Activated CD4-positive, alpha-beta T cell treated with anti-CD3 and anti-CD28 coated beads, Interleukin-2, amount 10 ng/mL, durations not matched to agents 7 days and 5 days (primary cell): ENCODE measurements at regions not wholly inside any gene's neighbourhood (a gene's known extent, or its start where the extent isn't known, plus 50 kb on each side); places are given as distances from the start of the nearest gene placed in this dataset.

Experiments
- CTCF ChIA-PET: fragments of 350-600 bp; sonication (Branson Sonifier 250); formaldehyde crosslinking; loops from one replicate; lab custom pipeline; 2021; ENCODE audit warnings: antibody characterized with exemption; lab: Charles Lee
- POLR2A ChIA-PET: fragments of 350-600 bp; sonication (Branson Sonifier 250); formaldehyde crosslinking; loops from one replicate; lab custom pipeline; 2021; ENCODE audit warnings: antibody characterized with exemption; lab: Charles Lee
- DNase-seq: peaks from one replicate; pipeline ENCODE4 v3.0.0-alpha.2; 2020
- H3K27ac Mint-ChIP-seq: one replicate; pipeline ENCODE4 v1.8.0; 2021; ENCODE audit warnings: mild to moderate bottlenecking, moderate library complexity, mixed read lengths
- H3K27me3 Mint-ChIP-seq: one replicate; pipeline ENCODE4 v1.8.0; 2021; ENCODE audit warnings: mixed read lengths
- H3K36me3 Mint-ChIP-seq: one replicate; pipeline ENCODE4 v1.8.0; 2021; ENCODE audit warnings: low read depth, mixed read lengths
- H3K4me1 Mint-ChIP-seq: one replicate; pipeline ENCODE4 v1.8.0; 2021; ENCODE audit warnings: mixed read lengths
- H3K4me3 Mint-ChIP-seq: one replicate; pipeline ENCODE4 v1.8.0; 2021; ENCODE audit warnings: mild to moderate bottlenecking, moderate library complexity, mixed read lengths
- H3K9me3 Mint-ChIP-seq: one replicate; pipeline ENCODE4 v1.8.0; 2021; ENCODE audit warnings: mixed read lengths

DNA sequence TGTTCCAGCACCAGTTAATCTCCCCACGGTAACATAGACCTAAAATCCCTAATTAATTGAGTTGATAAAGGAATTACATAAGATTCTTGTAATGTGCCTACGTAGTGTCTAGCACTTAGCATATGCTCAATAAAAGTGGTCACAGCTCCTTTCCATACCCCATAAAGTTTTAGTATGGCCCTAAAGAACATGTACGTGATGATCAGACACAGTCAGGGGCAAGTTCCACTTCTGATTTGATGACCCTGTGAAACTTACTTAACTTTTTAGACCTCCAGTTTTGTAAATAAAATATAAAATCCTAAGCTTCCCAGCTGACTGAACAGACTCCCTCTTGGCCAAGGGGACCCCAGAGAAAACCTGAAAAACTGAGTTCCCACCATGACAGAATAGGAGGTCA is 391.3 kb upstream of the ERCC4 start:
- Mint-ChIP-seq H3K4me3 (no peak overlapping the region), H3K9me3 (peaks cover 8% of the 10 kb centered on the region), H3K4me1 (no peaks in the 10 kb centered on the region), H3K27me3 (no peaks in the 10 kb centered on the region), H3K27ac (no peak overlapping the region), H3K36me3 (no peaks in the 10 kb centered on the region)
- ChIA-PET CTCF (no interaction called here), POLR2A (no interaction called here)
- DNase-seq, result no peak

DNA sequence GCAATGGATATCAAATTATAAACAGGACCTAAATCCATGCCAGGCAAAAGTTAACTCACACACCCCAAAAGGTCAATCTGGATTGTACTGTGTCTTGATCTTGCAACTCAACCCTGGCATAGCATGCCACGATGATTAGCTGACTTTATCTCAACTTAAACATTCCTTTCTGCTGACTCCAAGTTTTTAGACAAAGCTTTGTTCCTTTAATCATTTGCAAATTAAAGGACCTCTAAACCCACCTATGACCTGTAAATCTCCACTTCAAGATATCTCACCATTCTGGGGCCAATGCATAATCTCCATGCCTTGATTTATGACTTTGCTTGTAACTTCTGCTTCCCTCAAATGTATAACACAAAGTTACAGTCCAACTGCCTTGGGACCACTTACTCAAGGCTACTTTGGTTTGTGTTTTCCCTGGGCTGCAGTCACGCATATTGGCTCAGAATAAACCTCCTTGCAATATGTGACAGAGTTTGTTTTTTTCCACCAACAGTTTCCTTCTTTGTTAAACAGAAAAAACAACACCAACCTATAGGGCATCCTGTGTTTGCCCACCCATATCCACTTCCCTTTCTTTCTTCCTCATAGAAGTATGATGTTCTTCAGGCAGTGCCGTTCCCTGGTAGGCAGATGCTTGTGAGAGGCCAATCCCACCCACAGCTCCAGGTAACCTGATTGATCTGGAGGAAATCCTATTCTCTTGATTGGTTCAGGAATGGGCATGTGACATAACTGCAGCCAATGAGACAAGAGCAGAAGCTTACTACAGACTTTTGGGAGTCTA is 390.6 kb upstream of the ERCC4 start:
- CTCF ChIA-PET, result no interaction called here
- no peaks in the 10 kb centered on the region for H3K36me3 Mint-ChIP-seq
- no peak for DNase-seq
- POLR2A ChIA-PET, result no interaction called here
- H3K9me3 Mint-ChIP-seq, result peaks cover 8% of the 10 kb centered on the region
- no peaks in the 10 kb centered on the region for H3K27me3 Mint-ChIP-seq
- no peaks in the 10 kb centered on the region for H3K4me1 Mint-ChIP-seq
- H3K27ac Mint-ChIP-seq, result no peak overlapping the region
- no peak overlapping the region for H3K4me3 Mint-ChIP-seq

DNA sequence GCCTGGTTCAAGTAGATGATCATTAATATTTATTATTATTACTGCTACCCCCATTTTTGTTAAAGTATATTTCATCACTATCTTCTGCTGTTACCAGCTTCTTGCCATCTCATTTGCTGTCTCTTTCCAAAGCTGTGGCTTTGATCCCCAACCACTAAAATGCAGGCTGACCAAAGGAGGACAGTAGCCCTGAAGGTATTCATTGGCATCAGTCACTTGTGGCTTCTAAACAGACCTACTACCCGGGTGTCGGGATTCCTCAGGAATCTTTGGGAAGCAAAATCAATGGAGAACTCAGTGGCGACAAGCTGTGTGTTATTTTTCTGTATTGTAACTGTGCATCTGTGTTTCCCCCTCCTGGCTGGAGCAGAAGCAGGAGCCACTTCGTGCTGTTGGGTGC is 379.2 kb upstream of the ERCC4 start:
- ChIA-PET CTCF (no interaction called here), POLR2A (no interaction called here)
- H3K4me3 Mint-ChIP-seq, result no peak overlapping the region
- no peaks in the 10 kb centered on the region for H3K9me3 Mint-ChIP-seq
- no peaks in the 10 kb centered on the region for H3K4me1 Mint-ChIP-seq
- no peaks in the 10 kb centered on the region for H3K27me3 Mint-ChIP-seq
- H3K36me3 Mint-ChIP-seq, result no peaks in the 10 kb centered on the region
- no peak overlapping the region for H3K27ac Mint-ChIP-seq
- no peak for DNase-seq

DNA sequence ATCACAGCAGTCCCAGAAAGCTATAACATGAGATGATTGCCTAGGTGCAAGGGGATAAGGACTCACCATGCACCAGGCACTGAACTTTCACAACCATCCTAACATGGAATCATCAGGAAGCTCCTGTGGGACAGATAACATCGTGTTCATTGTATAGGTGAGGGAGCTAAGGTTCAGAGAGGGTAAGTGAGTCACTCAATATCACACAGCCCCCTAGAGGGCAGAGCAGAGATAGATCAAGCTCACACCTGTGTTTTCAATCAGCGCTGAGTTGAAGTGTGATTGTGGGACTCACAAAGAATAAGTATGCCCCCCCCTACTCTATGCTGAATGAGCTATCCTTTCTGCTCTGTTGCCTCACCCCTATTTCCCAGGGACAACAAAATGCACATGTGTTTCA is 377.7 kb upstream of the ERCC4 start:
- Mint-ChIP-seq H3K4me3 (no peak overlapping the region), H3K27me3 (no peaks in the 10 kb centered on the region), H3K36me3 (no peaks in the 10 kb centered on the region), H3K4me1 (no peaks in the 10 kb centered on the region), H3K27ac (no peak overlapping the region), H3K9me3 (no peaks in the 10 kb centered on the region)
- CTCF ChIA-PET, result interaction anchor here (1.2 kb wide), 1 partner anchor 18 kb away, joined by 3 read pairs; no protein-coding TSS in a partner anchor
- no peak for DNase-seq
- POLR2A ChIA-PET, result no interaction called here

DNA sequence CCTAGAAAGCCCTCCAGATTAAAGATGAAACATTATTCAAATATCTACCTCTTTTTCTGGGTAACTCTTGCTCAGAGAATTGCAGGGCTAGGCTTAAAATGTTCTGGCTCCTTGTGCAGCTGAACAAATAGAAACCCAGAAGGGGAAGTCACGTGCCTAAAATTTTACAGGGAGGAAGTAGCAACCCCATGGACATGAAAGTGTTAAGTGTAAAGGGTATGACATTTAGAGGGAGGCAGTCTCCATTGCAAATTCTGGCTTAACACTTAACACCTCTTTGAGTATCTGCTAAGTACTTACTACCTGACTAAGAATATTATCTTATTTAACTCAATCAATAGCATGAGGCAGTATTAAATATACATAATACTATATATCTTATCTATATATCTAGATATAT is 376.1 kb upstream of the ERCC4 start:
- no peaks in the 10 kb centered on the region for H3K9me3 Mint-ChIP-seq
- ChIA-PET CTCF (no interaction called here), POLR2A (no interaction called here)
- H3K27ac Mint-ChIP-seq, result no peak overlapping the region
- H3K4me3 Mint-ChIP-seq, result no peak overlapping the region
- DNase-seq, result no peak
- H3K27me3 Mint-ChIP-seq, result no peaks in the 10 kb centered on the region
- H3K4me1 Mint-ChIP-seq, result no peaks in the 10 kb centered on the region
- no peaks in the 10 kb centered on the region for H3K36me3 Mint-ChIP-seq

DNA sequence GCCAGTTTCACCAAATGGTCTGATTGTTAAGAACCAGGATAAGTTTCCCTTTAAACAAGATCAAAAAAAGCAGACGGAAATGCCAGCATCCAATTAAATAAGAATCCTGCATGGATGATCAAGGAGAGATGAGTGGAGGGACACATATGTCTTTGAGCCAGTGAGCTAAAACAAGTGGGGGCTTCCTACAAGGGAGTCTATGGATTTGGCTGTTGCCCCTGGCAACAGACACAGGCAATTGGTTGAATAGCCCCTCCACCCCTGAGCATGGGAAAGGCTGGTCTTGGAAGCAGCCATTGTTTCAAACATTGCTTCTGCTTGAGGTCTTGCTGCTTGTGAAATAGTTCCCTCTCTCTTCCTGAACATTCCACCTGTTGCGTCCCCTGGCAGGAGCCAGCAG is 374.7 kb upstream of the ERCC4 start:
- Mint-ChIP-seq H3K36me3 (no peaks in the 10 kb centered on the region), H3K9me3 (no peaks in the 10 kb centered on the region), H3K27me3 (no peaks in the 10 kb centered on the region), H3K4me3 (no peak overlapping the region), H3K27ac (no peak overlapping the region), H3K4me1 (no peaks in the 10 kb centered on the region)
- CTCF ChIA-PET, result no interaction called here
- POLR2A ChIA-PET, result no interaction called here
- no peak for DNase-seq

DNA sequence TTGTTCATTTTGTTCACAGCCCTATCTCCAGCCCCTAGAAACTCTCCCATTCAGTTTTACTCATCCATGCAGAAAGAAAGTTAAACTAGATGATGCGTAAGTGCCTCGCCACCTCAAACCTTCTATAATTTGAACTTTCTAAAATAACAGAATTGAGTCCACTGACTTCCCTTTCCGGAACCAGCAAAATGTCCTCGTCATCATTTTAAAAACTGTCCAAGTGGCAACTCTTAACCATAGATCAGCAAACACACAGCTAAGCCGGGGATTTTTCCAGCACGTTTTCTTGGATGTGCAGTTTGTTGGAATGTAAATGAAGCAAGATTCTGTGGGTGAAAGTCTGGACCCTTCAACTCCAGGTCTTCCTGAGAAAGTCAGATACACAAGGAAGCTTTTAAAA is 369.7 kb upstream of the ERCC4 start:
- no peaks in the 10 kb centered on the region for H3K9me3 Mint-ChIP-seq
- ChIA-PET POLR2A (no interaction called here), CTCF (no interaction called here)
- DNase-seq, result no peak
- H3K4me1 Mint-ChIP-seq, result no peaks in the 10 kb centered on the region
- no peaks in the 10 kb centered on the region for H3K27me3 Mint-ChIP-seq
- no peak overlapping the region for H3K27ac Mint-ChIP-seq
- no peaks in the 10 kb centered on the region for H3K36me3 Mint-ChIP-seq
- H3K4me3 Mint-ChIP-seq, result no peak overlapping the region

DNA sequence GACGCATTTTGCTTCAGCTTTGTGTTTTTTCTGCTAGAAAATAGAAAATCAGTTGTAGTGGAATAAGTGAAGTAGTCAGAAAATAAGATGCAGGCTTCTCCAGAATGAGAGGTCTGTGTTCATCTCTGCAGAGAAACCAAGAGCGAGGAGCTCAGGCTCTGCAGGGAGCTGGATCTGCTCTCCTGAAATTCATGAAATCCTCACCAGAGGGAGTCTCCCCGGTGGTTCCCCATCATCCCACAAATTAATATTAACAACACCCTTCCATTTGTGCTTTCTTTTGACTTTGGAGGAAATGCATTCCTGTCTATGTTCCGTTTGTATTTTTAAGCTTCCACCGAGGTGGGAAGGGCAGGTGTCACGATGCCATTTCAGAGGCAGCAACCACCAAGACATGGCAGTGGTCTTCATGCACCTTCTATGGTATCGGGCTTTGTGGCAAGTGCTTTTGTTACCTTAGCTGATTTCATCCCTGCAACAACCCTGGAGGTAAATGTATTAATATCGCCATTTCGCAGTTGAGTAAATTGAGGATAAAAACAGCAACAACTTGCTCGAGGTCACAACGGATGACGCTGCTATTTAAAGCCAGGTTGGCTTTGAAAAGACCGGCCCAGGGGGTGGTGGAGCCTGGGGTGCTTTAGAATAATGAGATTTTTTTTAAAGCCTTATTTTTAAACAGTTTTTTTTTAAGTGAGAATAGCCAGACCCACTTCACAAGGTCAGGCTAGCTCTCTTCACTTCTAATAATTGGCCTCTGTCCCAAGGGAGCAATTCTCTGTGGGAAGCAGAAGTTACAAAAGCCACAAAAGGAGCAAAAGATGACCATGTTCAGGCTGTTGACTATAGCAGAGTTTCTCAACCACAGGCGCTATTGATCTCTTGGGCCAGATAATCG is 367.6 kb upstream of the ERCC4 start:
- Mint-ChIP-seq H3K27me3 (no peaks in the 10 kb centered on the region), H3K36me3 (no peaks in the 10 kb centered on the region), H3K27ac (no peak overlapping the region), H3K4me1 (no peaks in the 10 kb centered on the region), H3K9me3 (no peaks in the 10 kb centered on the region), H3K4me3 (no peak overlapping the region)
- ChIA-PET POLR2A (no interaction called here), CTCF (no interaction called here)
- no peak for DNase-seq

DNA sequence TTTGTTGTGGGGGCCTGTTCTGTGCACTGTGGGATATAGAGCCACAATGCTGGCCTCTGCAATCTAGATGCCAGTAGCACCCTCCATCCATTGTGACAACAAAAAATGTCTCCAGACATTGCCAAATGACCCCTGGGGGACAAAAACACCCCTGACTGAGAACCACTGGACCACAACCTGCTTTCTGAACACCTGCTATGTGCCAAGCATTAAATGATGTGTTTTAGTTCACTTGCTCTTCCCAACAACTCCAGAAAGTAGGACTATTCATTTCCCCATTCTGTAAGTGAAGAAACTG is 367.0 kb upstream of the ERCC4 start:
- Mint-ChIP-seq H3K4me3 (no peak overlapping the region), H3K4me1 (no peaks in the 10 kb centered on the region), H3K27ac (no peak overlapping the region), H3K9me3 (no peaks in the 10 kb centered on the region), H3K36me3 (no peaks in the 10 kb centered on the region), H3K27me3 (no peaks in the 10 kb centered on the region)
- ChIA-PET CTCF (no interaction called here), POLR2A (no interaction called here)
- DNase-seq, result no peak

DNA sequence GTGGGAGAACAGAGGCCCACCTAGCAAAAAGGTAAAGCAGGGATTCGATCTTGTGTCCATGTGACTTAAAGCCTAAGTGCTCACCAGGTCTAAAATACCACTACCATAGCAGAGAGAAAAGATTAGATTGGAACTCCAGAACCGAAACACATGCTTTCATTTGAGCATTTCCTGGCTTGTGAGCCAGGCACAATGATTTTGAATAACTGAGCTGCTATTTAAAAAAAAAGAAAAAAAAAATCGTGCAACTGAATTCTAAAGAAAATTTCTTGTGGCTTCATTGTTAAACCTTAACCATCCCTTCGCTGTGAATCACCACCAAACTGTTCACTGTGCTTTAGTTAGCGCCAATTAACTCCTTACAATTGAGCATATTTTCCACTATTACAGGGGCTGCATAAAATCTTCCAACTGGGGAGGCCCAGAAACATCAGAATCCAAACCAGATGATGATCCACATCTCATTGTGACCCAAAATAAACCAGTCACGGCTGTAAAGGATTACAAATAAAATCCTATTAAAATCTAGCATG is 366.4 kb upstream of the ERCC4 start:
- Mint-ChIP-seq H3K4me3 (no peak overlapping the region), H3K27ac (no peak overlapping the region), H3K27me3 (no peaks in the 10 kb centered on the region), H3K36me3 (no peaks in the 10 kb centered on the region), H3K4me1 (no peaks in the 10 kb centered on the region), H3K9me3 (no peaks in the 10 kb centered on the region)
- CTCF ChIA-PET, result no interaction called here
- POLR2A ChIA-PET, result no interaction called here
- no peak for DNase-seq

DNA sequence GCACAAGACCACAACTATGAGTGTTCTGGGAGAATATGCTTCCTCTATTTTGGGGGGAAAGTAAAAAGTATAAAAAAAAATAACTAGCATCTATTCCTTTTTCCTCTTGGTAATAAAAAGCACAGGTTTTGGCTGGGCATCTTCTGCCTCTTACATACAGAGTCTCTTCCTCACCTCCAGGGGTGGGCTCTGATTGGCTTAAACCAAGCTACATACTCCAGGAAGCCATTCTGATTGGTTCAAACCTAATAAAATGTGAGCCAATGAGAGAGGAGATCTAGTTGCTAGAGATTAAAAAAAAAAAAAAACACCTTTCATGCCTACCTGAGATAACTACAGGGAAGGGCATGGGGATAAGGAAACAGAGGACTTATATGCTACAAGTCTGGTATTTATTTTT is 365.9 kb upstream of the ERCC4 start:
- H3K4me3 Mint-ChIP-seq, result no peak overlapping the region
- no peaks in the 10 kb centered on the region for H3K9me3 Mint-ChIP-seq
- H3K27me3 Mint-ChIP-seq, result no peaks in the 10 kb centered on the region
- no peak for DNase-seq
- no peaks in the 10 kb centered on the region for H3K36me3 Mint-ChIP-seq
- no peak overlapping the region for H3K27ac Mint-ChIP-seq
- ChIA-PET CTCF (no interaction called here), POLR2A (no interaction called here)
- H3K4me1 Mint-ChIP-seq, result no peaks in the 10 kb centered on the region

DNA sequence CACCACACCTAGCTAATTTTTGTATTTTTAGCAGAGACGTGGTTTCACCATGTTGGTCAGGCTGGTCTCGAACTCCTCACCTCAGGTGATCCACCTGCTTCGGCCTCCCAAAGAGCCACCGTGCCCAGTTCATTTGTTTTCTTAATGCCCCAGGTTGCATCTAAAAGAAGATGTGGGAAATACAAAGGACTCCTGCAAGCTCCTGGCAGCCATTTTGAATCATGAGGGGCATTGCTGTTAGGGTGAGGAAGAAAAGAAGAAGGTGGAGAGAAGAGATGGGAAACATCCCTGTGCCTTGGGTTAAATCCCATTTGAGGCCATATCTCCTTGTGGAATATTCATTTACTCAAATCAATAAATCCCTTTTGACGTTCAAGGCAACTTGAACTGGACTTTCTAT is 365.3 kb upstream of the ERCC4 start:
- Mint-ChIP-seq H3K4me1 (no peaks in the 10 kb centered on the region), H3K36me3 (no peaks in the 10 kb centered on the region), H3K4me3 (no peak overlapping the region), H3K27ac (no peak overlapping the region), H3K27me3 (no peaks in the 10 kb centered on the region), H3K9me3 (no peaks in the 10 kb centered on the region)
- ChIA-PET CTCF (no interaction called here), POLR2A (no interaction called here)
- no peak for DNase-seq

DNA sequence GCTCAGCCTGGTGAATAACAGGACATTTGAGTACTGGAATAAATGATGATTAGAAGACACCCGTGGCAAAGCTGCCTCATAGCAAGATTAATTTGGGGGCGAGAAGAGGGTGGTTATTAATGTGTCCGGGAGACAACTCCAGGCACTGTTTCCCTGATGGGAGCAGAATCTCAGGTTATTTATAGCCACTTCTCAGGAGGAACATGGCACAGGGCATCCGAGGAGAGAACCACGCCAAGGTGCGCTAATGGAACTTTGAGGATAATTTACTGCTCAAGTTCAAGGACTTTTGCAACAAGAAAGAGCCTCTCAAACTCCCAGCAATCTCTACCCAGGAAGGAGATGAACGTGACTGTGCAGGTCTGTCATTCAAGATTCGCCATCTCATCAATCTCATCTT is 362.5 kb upstream of the ERCC4 start:
- no peak for DNase-seq
- Mint-ChIP-seq H3K9me3 (no peaks in the 10 kb centered on the region), H3K27ac (no peak overlapping the region), H3K27me3 (no peaks in the 10 kb centered on the region), H3K4me1 (no peaks in the 10 kb centered on the region), H3K4me3 (no peak overlapping the region), H3K36me3 (no peaks in the 10 kb centered on the region)
- ChIA-PET CTCF (no interaction called here), POLR2A (no interaction called here)
